ENCODE measurements at regions not wholly inside any gene's neighbourhood (a gene's known extent, or its start where the extent isn't known, plus 50 kb on each side); places are given as distances from the start of the nearest gene placed in this dataset.
"Not testable (repeated sequence)": the region's sequence is repeated elsewhere in the genome, so short reads cannot be mapped to it uniquely, and the experiment has no call there.

DNA sequence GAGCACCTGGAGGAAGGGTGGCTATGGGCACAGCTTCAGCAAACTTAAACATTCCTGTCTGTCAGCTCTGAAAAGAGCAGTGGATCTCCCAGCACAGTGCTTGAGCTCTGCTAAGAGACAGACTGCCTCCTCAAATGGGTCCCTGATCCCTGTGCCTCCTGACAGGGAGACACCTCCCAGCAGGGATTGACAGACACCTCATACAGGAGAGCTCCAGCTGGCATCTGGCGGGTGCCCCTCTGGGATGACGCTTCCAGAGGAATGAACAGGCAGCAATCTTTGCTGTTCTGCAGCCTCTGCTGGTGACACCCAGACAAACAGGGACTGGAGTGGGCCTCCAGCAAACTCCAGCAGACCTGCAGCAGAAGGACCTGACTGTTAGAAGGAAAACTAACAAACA lies 307.8 kb downstream of the AGTPBP1 start:
- BruUV-seq (replicated peaks): not testable (repeated sequence)

DNA sequence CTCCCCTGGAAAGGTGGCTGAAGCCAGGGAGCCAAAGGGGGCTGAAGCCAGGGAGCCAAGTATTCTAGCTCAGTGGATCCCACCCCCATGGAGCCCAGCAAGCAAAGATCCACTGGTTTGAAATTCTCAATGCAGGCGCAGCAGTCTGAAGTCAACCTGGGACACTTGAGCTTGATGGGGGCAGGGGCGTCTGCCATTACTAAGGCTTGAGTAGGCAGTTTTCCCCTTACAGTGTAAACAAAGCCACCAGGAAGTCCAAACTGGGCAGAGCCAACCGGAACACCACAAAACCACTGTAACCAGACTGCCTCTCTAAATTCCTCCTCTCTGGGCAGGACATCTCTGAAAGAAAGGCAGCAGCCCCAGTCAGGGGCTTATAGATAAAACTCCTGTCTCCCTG lies 308.2 kb downstream of the AGTPBP1 start:
- H3K4me1 ChIP-seq (ENCODE audit: control insufficient read depth, insufficient read depth, low read length); POLR2A ChIA-PET; H3K36me3 ChIP-seq (ENCODE audit: control insufficient read depth, insufficient read depth, low read length); H3K9me3 ChIP-seq (ENCODE audit: control insufficient read depth, insufficient read depth, low read depth, low read length); H3K4me3 ChIP-seq (ENCODE audit: low read depth in 2 of 2, low read length in 2 of 2); intact Hi-C loops (cut with micrococcal nuclease; ENCODE audit: unreplicated experiment); DNase-seq (ENCODE audit: low read depth, low spot score); BruUV-seq (replicated peaks); H3K27me3 ChIP-seq (ENCODE audit: control insufficient read depth, insufficient read depth, low read length); CTCF ChIA-PET; in situ Hi-C loops (cut with HindIII; ENCODE audit: low pct_unique_long_range_greater_than_20kb, low sequenced_read_pairs); H3K27ac ChIP-seq (ENCODE audit: low read length); ATAC-seq: not testable (repeated sequence)

More for the DNA sequence above, 307.8 kb downstream of the AGTPBP1 start:
- H3K27ac ChIP-seq (ENCODE audit: low read length); H3K9me3 ChIP-seq (ENCODE audit: control insufficient read depth, insufficient read depth, low read depth, low read length); CTCF ChIA-PET; H3K4me3 ChIP-seq (ENCODE audit: low read depth in 2 of 2, low read length in 2 of 2); in situ Hi-C loops (cut with HindIII; ENCODE audit: low pct_unique_long_range_greater_than_20kb, low sequenced_read_pairs); POLR2A ChIA-PET; H3K4me1 ChIP-seq (ENCODE audit: control insufficient read depth, insufficient read depth, low read length); H3K36me3 ChIP-seq (ENCODE audit: control insufficient read depth, insufficient read depth, low read length); intact Hi-C loops (cut with micrococcal nuclease; ENCODE audit: unreplicated experiment); ATAC-seq; DNase-seq (ENCODE audit: low read depth, low spot score); H3K27me3 ChIP-seq (ENCODE audit: control insufficient read depth, insufficient read depth, low read length): not testable (repeated sequence)

DNA sequence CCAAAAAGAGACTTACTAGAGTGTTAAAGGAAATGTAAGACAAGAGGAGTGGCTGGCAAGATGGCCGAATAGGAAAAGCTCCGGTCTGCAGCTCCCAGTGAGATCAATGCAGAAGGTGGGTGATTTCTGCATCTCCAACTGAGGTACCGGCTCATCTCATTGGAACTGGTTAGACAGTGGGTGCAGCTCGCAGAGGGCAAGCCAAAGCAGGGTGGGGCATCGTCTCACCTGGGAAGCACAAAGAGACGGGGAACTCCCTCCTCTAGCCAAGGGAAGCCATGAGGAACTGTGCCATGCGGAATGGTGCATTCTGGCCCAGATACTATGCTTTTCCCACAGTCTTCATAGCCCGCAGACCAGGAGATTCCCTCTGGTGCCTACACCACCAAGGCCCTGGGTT lies 308.7 kb downstream of the AGTPBP1 start:
- H3K36me3 ChIP-seq (ENCODE audit: control insufficient read depth, insufficient read depth, low read length): no peaks in the 10 kb centered on the region
- DNase-seq (ENCODE audit: low read depth, low spot score) (no peak), ATAC-seq (no peak)
- TF ChIP-seq SIN3A (IDR thresholded peaks at IDR 0.05; ENCODE audit: borderline replicate concordance, insufficient read depth, low read depth, low read length): no peak
- TF ChIP-seq, protein P1, sequence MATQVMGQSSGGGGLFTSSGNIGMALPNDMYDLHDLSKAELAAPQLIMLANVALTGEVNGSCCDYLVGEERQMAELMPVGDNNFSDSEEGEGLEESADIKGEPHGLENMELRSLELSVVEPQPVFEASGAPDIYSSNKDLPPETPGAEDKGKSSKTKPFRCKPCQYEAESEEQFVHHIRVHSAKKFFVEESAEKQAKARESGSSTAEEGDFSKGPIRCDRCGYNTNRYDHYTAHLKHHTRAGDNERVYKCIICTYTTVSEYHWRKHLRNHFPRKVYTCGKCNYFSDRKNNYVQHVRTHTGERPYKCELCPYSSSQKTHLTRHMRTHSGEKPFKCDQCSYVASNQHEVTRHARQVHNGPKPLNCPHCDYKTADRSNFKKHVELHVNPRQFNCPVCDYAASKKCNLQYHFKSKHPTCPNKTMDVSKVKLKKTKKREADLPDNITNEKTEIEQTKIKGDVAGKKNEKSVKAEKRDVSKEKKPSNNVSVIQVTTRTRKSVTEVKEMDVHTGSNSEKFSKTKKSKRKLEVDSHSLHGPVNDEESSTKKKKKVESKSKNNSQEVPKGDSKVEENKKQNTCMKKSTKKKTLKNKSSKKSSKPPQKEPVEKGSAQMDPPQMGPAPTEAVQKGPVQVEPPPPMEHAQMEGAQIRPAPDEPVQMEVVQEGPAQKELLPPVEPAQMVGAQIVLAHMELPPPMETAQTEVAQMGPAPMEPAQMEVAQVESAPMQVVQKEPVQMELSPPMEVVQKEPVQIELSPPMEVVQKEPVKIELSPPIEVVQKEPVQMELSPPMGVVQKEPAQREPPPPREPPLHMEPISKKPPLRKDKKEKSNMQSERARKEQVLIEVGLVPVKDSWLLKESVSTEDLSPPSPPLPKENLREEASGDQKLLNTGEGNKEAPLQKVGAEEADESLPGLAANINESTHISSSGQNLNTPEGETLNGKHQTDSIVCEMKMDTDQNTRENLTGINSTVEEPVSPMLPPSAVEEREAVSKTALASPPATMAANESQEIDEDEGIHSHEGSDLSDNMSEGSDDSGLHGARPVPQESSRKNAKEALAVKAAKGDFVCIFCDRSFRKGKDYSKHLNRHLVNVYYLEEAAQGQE (IDR thresholded peaks at IDR 0.05; ENCODE audit: insufficient read depth in 1 of 2, low read depth in 2 of 2, low read length in 1 of 2): no peak
- no peak for TF ChIP-seq POLR2AphosphoS5 (IDR thresholded peaks at IDR 0.05; ENCODE audit: low read depth, low read length)
- TF ChIP-seq, protein P2, sequence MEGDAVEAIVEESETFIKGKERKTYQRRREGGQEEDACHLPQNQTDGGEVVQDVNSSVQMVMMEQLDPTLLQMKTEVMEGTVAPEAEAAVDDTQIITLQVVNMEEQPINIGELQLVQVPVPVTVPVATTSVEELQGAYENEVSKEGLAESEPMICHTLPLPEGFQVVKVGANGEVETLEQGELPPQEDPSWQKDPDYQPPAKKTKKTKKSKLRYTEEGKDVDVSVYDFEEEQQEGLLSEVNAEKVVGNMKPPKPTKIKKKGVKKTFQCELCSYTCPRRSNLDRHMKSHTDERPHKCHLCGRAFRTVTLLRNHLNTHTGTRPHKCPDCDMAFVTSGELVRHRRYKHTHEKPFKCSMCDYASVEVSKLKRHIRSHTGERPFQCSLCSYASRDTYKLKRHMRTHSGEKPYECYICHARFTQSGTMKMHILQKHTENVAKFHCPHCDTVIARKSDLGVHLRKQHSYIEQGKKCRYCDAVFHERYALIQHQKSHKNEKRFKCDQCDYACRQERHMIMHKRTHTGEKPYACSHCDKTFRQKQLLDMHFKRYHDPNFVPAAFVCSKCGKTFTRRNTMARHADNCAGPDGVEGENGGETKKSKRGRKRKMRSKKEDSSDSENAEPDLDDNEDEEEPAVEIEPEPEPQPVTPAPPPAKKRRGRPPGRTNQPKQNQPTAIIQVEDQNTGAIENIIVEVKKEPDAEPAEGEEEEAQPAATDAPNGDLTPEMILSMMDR (IDR thresholded peaks at IDR 0.05): no peak
- TF ChIP-seq TCF7L2 (IDR thresholded peaks at IDR 0.05; ENCODE audit: low read depth, low read length): no peak
- ChIA-PET CTCF (no interaction called here), POLR2A (no interaction called here)
- BruUV-seq (replicated peaks): no TSS peak
- no peak overlapping the region for H3K27ac ChIP-seq (ENCODE audit: low read length)
- no peaks in the 10 kb centered on the region for H3K27me3 ChIP-seq (ENCODE audit: control insufficient read depth, insufficient read depth, low read length)
- in situ Hi-C loops (cut with HindIII; ENCODE audit: low pct_unique_long_range_greater_than_20kb, low sequenced_read_pairs) (no loop called here), intact Hi-C loops (cut with micrococcal nuclease; ENCODE audit: unreplicated experiment) (no loop called here)
- H3K4me3 ChIP-seq (ENCODE audit: low read depth in 2 of 2, low read length in 2 of 2): no peak overlapping the region
- H3K9me3 ChIP-seq (ENCODE audit: control insufficient read depth, insufficient read depth, low read depth, low read length): no peaks in the 10 kb centered on the region
- no peaks in the 10 kb centered on the region for H3K4me1 ChIP-seq (ENCODE audit: control insufficient read depth, insufficient read depth, low read length)
